Amniotic stem cell (primary cell): ENCODE measurements at regions not wholly inside any gene's neighbourhood (a gene's known extent, or its start where the extent isn't known, plus 50 kb on each side); places are given as distances from the start of the nearest gene placed in this dataset.

Experiments
- DNase-seq: peaks from one replicate; lab custom pipeline; 2025; lab: John Stamatoyannopoulos, UW

- DNase-seq = no peak
Observed at GRCh38 chr2:189369566-189369965, 71.7 kb upstream of the WDR75 start.

- DNase-seq = no peak
Observed at GRCh38 chr2:189370719-189371118, 70.6 kb upstream of the WDR75 start.

GRCh38 chr2:189372688-189373257, 68.5 kb upstream of the WDR75 start:
- DNase-seq = no peak

- DNase-seq = no peak
Observed at GRCh38 chr2:189374481-189374880, 66.8 kb upstream of the WDR75 start.

- DNase-seq = no peak
Observed at GRCh38 chr2:189375842-189376241, 65.4 kb upstream of the WDR75 start.

- no peak for DNase-seq
Observed at GRCh38 chr2:189379287-189379630, 62.0 kb upstream of the WDR75 start.

- DNase-seq = no peak
Observed at GRCh38 chr2:189379731-189380261, 61.5 kb upstream of the WDR75 start.

- no peak for DNase-seq
Observed at GRCh38 chr2:189382668-189383067, 58.6 kb upstream of the WDR75 start.

- no peak for DNase-seq
Observed at GRCh38 chr2:189386741-189387140, 54.5 kb upstream of the WDR75 start.

GRCh38 chr2:189391201-189391600, 50.1 kb upstream of the WDR75 start:
- no peak for DNase-seq
